Fibroblast of skin of left biceps (primary cell): ENCODE measurements at regions not wholly inside any gene's neighbourhood (a gene's known extent, or its start where the extent isn't known, plus 50 kb on each side); places are given as distances from the start of the nearest gene placed in this dataset.
"Not testable (repeated sequence)": the region's sequence is repeated elsewhere in the genome, so short reads cannot be mapped to it uniquely, and the experiment has no call there.

Experiments used
- DNase-seq, 2 experiments: peaks; one replicate each; pipeline ENCODE4 v3.0.0-alpha.2; 2013; ENCODE audit warnings: low read depth in 2 of 2

DNA sequence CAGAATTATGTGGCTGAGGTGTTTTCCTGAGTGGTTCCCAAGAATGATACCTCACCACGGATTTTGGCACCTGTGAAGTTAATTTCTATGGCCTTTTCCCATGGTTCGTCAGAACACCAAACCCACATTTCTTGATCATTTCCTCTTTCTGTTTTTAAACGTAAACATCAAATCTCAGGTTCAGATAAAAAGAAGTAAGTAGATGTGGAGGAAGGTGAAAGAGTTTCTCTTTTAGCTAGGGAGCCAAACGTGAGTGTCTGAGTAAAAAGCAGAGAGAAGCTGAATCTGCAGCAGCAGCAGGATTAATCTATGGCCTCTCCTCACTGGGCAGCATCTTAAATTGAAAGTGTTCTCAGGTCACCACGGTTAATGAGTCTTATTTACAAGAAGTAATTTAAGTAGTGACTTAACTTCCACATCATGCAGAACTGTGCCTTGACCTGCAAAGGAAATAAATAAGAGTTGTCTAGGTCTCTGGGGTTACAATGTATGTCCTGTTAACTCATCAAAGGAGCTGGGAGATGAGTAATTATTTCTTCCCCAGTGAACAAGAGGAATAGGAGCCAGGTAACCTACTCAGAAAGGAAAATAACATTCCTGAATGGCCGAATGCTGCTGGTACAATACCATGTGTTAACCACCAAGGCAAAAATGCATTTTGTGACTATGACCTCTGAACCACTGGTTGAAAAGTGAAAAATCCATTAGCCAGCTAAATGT is 139.6 kb upstream of the NETO1 start:
- DNase-seq: no peak

- DNase-seq: no peak
Measured at GRCh38 chr18:73006331-73006730, 138.5 kb upstream of the NETO1 start.

- DNase-seq: no peak
Measured at GRCh38 chr18:73004260-73004659, 136.5 kb upstream of the NETO1 start.

DNA sequence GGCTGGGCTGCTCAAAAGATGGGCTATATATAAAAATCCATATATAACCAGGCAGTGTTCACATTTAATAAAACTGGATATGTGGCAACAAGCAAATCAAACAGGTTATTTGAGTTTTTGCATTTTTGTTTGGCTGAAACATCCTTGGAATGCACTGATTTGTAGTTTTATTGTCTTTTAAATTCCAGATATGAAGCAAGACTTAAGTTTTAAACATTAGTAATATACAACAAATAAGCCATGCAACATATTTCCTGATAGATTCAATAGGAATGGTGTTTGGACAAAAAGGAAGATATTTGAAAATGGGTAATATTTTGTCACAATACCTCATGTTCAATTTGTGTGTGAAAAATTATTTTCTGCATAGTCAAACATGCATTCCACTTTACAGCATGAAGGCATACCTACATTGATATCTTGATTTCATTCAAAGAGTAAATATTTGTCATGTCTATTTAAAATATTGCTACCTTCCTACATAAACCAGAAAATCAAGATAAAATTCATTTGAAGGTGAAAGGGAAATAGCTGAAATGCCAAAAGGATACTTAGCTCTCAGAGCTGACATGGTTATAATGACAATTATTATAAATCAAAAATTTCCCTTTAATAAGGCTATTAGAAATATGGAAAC is 132.3 kb upstream of the NETO1 start:
- no peak for DNase-seq

DNA sequence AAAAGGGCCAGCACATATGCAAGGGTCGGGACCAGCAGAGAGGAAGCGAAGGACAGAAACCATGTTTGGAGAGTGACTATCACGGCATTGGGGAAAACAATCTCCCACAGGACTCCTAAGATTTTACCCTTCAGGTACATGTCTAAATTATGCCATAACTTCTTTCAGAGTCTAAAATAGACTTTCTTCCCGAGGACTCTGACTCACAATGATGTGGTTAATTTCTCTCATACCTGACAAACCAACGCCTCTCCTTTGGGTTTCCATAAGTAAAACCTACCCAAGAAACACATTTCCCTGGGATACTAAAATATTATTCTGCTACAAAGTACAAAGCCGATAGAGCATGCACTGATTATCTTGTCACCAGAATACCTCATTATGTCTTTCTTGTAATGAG is 127.8 kb upstream of the NETO1 start:
- no peak for DNase-seq

DNA sequence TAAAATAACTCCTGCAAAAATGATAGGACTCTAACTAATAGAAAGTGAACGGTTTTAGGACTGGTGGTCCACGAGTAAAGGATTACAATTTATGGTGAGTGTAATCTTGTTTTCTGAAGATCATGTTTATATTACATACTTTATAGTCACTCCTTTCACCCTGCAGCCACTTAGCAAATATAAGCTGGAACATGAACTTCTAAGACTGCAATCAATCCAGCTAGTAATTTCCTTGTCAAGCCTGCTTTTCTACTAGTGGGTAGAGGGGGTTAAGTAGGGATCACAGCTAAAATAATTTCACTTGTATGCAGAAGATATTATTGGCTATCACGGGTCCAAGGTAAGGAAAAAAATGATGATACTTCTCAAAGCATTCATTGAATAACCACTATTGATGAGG is 125.5 kb upstream of the NETO1 start:
- no peak for DNase-seq

DNA sequence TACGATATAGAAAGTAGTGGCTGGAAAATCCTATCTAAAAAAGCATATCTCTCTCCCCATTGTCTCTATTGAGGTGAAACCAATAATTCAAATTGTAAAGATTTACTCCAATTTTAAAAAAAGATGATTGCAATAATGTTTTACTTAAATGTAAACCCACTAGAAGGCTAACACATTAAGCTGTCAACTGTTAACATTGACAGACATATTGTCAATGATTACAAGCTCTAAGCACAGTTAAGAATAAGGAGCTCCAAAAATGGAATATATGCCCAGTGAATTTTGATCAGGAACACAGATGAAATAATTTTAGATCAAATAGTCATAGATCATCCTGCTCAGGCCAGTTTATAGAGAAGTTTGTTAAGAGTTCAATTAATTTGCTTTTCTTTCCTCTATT is 123.6 kb upstream of the NETO1 start:
- no peak for DNase-seq

DNA sequence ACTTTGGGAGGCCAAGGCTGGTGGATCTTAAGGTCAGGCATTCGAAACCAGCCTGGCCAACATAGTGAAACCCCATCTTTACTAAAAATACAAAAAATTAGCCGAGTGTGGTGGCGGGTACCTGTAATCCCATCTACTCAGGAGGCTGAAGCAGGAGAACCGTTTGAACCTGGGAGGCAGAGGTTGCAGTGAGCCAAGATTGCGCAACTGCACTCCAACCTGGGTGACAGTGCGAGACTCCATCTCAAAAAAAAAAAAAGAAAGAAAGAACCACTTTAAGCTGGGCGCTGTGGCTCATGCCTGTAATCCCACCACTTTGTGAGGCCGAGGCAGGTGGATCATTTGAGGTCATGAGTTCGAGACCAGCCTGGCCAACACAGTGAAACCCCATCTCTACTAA is 119.8 kb upstream of the NETO1 start:
- not testable (repeated sequence) for DNase-seq

DNA sequence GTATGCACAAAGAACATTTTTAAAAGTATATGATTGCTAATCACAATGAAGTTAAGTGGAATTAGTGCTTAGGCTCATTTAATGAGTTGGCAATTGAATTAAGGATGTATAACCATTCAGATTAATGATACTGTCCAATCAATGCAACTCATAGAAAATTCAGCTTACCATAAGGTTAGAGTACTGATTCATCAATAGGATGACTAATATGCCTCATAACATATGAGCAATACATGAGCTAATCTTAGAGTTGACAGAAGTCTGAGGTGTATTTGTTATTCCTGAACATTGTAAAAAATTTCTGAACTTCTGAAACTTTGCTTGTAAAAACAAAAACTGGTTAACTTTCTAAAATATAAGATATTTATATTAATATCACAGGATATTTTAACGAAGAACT is 118.3 kb upstream of the NETO1 start:
- DNase-seq: no peak

DNA sequence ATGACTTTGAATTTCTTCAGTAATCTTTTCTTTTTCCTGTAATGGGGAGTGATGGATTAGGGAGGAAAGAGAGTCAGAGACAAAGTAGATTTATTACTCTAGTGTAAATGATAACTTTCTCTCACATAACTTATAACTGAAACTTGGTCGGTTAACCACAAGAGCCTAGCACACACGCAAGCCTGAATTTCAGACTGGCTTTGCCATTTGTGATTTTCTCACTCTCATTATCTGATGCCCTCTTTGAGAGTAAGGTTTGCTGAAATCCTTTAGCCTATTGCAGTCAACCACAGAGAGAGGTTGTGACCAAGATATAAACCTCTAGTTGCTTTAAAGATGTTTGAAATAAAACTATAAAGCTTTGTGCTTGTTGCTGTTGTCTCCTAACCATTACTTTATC is 117.9 kb upstream of the NETO1 start:
- no peak for DNase-seq

DNA sequence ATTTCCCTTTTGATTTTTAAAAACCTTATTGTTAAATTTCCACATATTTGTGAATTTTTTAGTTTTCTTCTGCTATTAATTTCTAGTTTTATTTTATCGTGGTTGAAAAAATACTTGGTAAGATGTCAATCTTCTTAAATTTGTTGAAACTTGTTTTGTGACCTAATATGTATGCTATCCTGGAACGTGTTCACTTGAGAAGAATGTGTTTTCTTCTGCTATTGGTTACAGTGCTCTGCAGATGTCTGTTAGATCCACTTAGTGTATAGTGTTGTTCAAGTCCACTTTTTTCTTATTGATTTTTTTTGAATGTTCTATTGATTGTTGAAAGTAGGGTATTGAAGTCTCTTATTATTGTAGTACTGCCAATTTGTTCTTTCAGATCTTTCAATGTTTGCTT is 116.5 kb upstream of the NETO1 start:
- no peak for DNase-seq

DNA sequence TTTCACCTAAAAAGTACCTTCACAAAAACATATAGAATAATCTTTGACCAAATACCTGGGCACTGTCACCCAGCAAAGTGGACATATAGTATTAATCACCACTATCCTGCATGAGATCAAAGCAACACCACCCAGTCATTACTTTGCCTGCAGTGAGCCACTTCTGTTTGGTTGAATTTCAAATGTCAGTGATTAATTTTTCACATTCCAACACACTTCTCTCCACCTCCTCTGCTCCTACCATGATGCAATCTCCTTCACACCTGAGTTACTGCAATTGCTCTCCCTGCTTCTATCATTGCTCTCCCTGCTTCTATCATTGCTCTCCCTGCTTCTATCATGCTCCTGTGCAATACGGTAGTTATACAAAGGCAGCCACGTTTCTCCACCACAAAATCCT is 106.1 kb upstream of the NETO1 start:
- DNase-seq: no peak

GRCh38 chr18:72965616-72966015 is 97.8 kb upstream of the NETO1 start:
- DNase-seq: no peak

DNA sequence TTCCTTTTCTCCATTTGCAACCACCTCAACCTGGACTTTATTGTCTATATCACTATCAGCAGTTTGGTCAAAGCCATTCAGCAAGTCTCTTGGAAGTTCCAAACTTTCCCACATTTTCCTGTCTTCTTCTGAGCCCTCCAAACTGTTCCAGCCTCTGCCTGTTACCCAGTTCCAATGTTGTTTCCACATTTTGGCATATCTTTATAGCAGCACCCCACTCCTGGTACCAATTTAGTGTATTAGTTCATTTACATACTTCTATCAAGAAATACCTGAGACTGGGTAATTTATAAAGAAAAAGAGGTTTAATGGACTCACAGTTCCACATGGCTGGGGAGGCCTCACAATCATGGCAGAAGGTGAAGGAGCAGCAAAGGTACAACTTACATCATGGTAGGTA is 90.4 kb upstream of the NETO1 start:
- DNase-seq: not testable (repeated sequence)

- DNase-seq: no peak
Measured at GRCh38 chr18:72948439-72948838, 80.7 kb upstream of the NETO1 start.

- no peak for DNase-seq
Measured at GRCh38 chr18:72942766-72943165, 75.0 kb upstream of the NETO1 start.

DNA sequence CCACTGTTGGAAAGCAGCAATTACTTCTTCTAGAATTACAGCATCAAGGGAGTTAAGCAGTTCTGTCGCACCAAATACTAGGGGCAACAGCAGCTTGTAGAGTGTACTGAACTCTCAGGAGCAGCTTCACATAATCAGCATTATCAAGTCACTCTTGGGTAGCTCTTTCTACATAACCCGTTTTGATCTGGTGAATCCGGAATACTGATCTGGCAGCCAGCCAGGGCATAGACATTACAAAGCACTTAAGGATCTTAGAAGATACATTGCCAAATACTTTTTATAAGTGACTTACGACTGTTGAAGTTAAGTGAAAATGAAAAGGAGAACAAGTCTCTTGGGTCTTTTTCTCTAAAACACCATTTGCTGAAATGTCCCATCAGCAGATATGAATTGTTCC is 73.2 kb upstream of the NETO1 start:
- no peak for DNase-seq

DNA sequence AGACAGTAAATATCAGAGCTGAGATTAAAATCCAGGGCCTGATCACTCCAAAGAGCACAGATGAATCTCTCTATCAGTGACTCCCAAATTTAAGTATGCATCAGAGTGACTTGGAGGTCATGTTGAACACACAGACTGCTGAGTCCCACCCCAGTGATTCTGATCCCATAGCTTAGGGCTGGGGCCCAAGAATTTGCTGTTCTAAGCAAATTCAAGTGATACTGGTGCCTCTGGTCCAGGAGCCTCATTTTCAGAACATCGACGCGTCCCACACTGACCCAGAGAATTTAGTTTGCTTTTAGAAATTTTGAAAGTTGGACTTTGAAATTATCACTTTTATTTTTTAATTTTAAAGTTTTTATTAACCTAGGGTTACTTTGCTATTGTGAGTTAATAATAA is 72.7 kb upstream of the NETO1 start:
- no peak for DNase-seq

DNA sequence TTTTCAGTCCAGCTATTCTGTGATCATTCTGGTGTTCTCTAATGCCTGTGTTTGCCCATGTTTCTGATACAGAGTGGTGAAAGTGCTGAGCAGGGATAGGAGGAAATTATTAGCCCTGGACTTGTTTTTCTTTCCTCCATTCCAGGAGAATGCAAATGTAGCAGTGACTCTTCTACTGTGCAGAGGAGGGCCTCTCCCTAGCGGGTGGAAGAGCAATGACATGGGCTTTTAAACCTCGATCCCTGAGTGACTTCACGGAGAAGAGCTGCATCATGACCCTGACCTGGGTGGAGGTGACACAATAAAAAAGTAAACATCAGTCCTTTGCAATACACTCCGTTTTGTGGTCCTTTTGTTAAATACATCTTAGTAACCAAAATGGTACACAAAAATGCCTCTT is 68.0 kb upstream of the NETO1 start:
- DNase-seq: no peak

DNA sequence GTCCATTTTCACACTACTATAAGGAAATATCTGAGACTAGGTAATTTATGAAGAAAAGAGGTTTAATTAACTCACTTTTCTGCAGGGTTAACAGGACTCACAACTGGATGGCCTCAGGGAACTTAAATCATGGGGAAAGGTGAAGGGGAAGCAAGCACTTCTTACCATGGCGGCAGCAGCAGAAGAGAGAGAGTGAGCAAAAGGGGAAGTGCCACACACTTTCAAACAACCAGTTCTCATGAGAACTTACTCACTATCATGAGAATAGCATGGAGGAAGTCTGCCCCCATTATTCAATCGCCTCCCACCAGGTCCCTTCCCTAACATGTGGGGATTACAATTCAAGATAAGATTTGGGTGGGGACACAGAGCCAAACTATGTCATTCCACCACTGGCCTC is 55.1 kb upstream of the NETO1 start:
- DNase-seq: no peak
